Keratinocyte (primary cell): ENCODE measurements at regions not wholly inside any gene's neighbourhood (a gene's known extent, or its start where the extent isn't known, plus 50 kb on each side); places are given as distances from the start of the nearest gene placed in this dataset.

Experiments used
- DNase-seq: peaks from one replicate; pipeline ENCODE4 v3.0.0-alpha.2; 2011; ENCODE audit warnings: low read depth, missing footprints, low spot score
- FAIRE-seq: peaks from 2 replicates; lab custom pipeline; 2011; peaks lifted over from hg19 to GRCh38; lab: Jason Lieb, UNC
- H2AFZ ChIP-seq: 2 replicates; pipeline ENCODE4 v1.6.0; 2012; ENCODE audit warnings: low read length, control low read depth, inconsistent platforms; ENCODE audit not compliant: control insufficient read depth
- H3K27ac ChIP-seq: 2 replicates; pipeline ENCODE4 v1.5.1; 2011; ENCODE audit warnings: low read length; ENCODE audit not compliant: control insufficient read depth, insufficient read depth
- H3K27me3 ChIP-seq: 3 replicates; pipeline ENCODE4 v1.6.0; 2011; ENCODE audit warnings: low read length; ENCODE audit not compliant: control insufficient read depth, insufficient read depth; ENCODE audit errors: extremely low read depth
- H3K36me3 ChIP-seq, 2 experiments: 2 replicates in 1 of 2; 3 replicates in 1 of 2; pipeline ENCODE4 v1.5.1; 2011; ENCODE audit warnings: low read length in 2 of 2, mild to moderate bottlenecking in 1 of 2; ENCODE audit not compliant: control insufficient read depth in 2 of 2, insufficient read depth in 2 of 2; ENCODE audit errors: extremely low read depth in 1 of 2
- H3K4me1 ChIP-seq: 3 replicates; pipeline ENCODE4 v1.5.1; 2011; ENCODE audit warnings: low read length; ENCODE audit not compliant: control insufficient read depth, insufficient read depth; ENCODE audit errors: extremely low read depth
- H3K4me2 ChIP-seq: 3 replicates; pipeline ENCODE4 v1.6.0; 2011; ENCODE audit warnings: low read depth, low read length; ENCODE audit not compliant: control insufficient read depth, insufficient read depth; ENCODE audit errors: extremely low read depth
- H3K4me3 ChIP-seq, 3 experiments: fragments of 200-600 bp in 1 of 3; sonication (generic) in 1 of 3; 2 replicates in 2 of 3; 3 replicates in 1 of 3; pipeline ENCODE4 v1.5.1; 2011 to 2016; ENCODE audit warnings: low read length in 3 of 3, mild to moderate bottlenecking in 3 of 3, control low read depth in 2 of 3, inconsistent platforms in 1 of 3, low read depth in 1 of 3, mixed read lengths in 1 of 3, mixed run types in 1 of 3, moderate library complexity in 1 of 3; ENCODE audit not compliant: control insufficient read depth in 2 of 3, insufficient read depth in 2 of 3; ENCODE audit errors: extremely low read depth in 1 of 3
- H3K79me2 ChIP-seq: 2 replicates; pipeline ENCODE4 v1.6.0; 2012; ENCODE audit warnings: low read length; ENCODE audit not compliant: control insufficient read depth, insufficient read depth
- H3K9ac ChIP-seq: 3 replicates; pipeline ENCODE4 v1.6.0; 2011; ENCODE audit warnings: low read length; ENCODE audit not compliant: control insufficient read depth, insufficient read depth; ENCODE audit errors: extremely low read depth
- H3K9me1 ChIP-seq: 3 replicates; pipeline ENCODE4 v1.6.0; 2011; ENCODE audit warnings: low read length; ENCODE audit not compliant: control insufficient read depth, insufficient read depth; ENCODE audit errors: extremely low read depth
- H3K9me3 ChIP-seq: 2 replicates; pipeline ENCODE4 v1.5.1; 2012; ENCODE audit warnings: low read depth, low read length; ENCODE audit not compliant: control insufficient read depth
- H4K20me1 ChIP-seq: 3 replicates; pipeline ENCODE4 v1.6.0; 2011; ENCODE audit warnings: low read length; ENCODE audit not compliant: control insufficient read depth, insufficient read depth; ENCODE audit errors: extremely low read depth
- CTCF ChIP-seq, 3 experiments: IDR thresholded peaks in 1 of 3; conservative IDR thresholded peaks in 1 of 3; optimal IDR thresholded peaks in 1 of 3; 2 replicates in 2 of 3; 3 replicates in 1 of 3; pipeline versions ENCODE3 to v1.5.1; 2011; ENCODE audit warnings: low read length in 3 of 3, mild to moderate bottlenecking in 3 of 3, moderate library complexity in 2 of 3, control low read depth in 1 of 3, inconsistent platforms in 1 of 3; ENCODE audit not compliant: insufficient read depth in 2 of 3; ENCODE audit errors: extremely low read depth in 1 of 3
- EZH2 ChIP-seq: IDR thresholded peaks from one replicate; pipeline ENCODE4 v1.6.1; 2012; ENCODE audit warnings: inconsistent platforms, mild to moderate bottlenecking, low read length, moderate library complexity
- dilution Hi-C: fragments of 300-500 bp; cut with MboI; formaldehyde crosslinking; loops from one replicate; pipeline ENCODE4 v1.7.0; 2020; ENCODE audit warnings: low sequenced_read_pairs; ENCODE audit not compliant: extremely low pct_ligation_motif_present

- Histone ChIP-seq H3K36me3 (no peaks in the 10 kb centered on the region), H3K9me1 (no peaks in the 10 kb centered on the region), H3K79me2 (no peaks in the 10 kb centered on the region), H3K9me3 (peaks cover 7% of the 10 kb centered on the region), H4K20me1 (no peaks in the 10 kb centered on the region), H3K4me3 (no peak overlapping the region), H3K27ac (no peak overlapping the region), H3K4me2 (no peak overlapping the region), H3K27me3 (no peaks in the 10 kb centered on the region), H3K4me1 (no peaks in the 10 kb centered on the region), H2AFZ (no peak overlapping the region), H3K9ac (no peak overlapping the region)
- dilution Hi-C loops, result no loop called here
- TF ChIP-seq CTCF (optimal IDR thresholded peaks at IDR 0.05 in 1 of 3, IDR thresholded peaks at IDR 0.05 in 1 of 3, conservative IDR thresholded peaks at IDR 0.05 in 1 of 3; ENCODE audit: extremely low read depth in 1 of 3, insufficient read depth in 2 of 3, low read length in 3 of 3) (no peak), EZH2 (no peak)
- DNase-seq (no peak), FAIRE-seq (no peak)
These were observed 113.7 kb upstream of the RTL1 start for GRCh38 chr14:101017209-101017608.

- DNase-seq, result no peak
- dilution Hi-C loops, result no loop called here
- Histone ChIP-seq H3K79me2 (no peaks in the 10 kb centered on the region), H3K9me1 (no peaks in the 10 kb centered on the region), H3K27me3 (no peaks in the 10 kb centered on the region), H3K4me1 (no peaks in the 10 kb centered on the region), H2AFZ (no peak overlapping the region), H4K20me1 (no peaks in the 10 kb centered on the region), H3K9me3 (peaks cover 8% of the 10 kb centered on the region), H3K4me2 (no peak overlapping the region), H3K9ac (no peak overlapping the region), H3K36me3 (no peaks in the 10 kb centered on the region), H3K27ac (no peak overlapping the region), H3K4me3 (no peak overlapping the region)
- no peak for TF ChIP-seq EZH2
- no peak for TF ChIP-seq CTCF (optimal IDR thresholded peaks at IDR 0.05 in 1 of 3, IDR thresholded peaks at IDR 0.05 in 1 of 3, conservative IDR thresholded peaks at IDR 0.05 in 1 of 3; ENCODE audit: extremely low read depth in 1 of 3, insufficient read depth in 2 of 3, low read length in 3 of 3)
- no peak for FAIRE-seq
These were observed 114.5 kb upstream of the RTL1 start for GRCh38 chr14:101017806-101018560.
